ENCODE measurements at regions not wholly inside any gene's neighbourhood (a gene's known extent, or its start where the extent isn't known, plus 50 kb on each side); places are given as distances from the start of the nearest gene placed in this dataset.
"Not testable (repeated sequence)": the region's sequence is repeated elsewhere in the genome, so short reads cannot be mapped to it uniquely, and the experiment has no call there.

- DNase-seq: no peak
Observed at GRCh38 chr12:131425112-131426075, 285.5 kb upstream of the SFSWAP start.

GRCh38 chr12:131428091-131428685, 282.7 kb upstream of the SFSWAP start:
- DNase-seq: no peak

DNA sequence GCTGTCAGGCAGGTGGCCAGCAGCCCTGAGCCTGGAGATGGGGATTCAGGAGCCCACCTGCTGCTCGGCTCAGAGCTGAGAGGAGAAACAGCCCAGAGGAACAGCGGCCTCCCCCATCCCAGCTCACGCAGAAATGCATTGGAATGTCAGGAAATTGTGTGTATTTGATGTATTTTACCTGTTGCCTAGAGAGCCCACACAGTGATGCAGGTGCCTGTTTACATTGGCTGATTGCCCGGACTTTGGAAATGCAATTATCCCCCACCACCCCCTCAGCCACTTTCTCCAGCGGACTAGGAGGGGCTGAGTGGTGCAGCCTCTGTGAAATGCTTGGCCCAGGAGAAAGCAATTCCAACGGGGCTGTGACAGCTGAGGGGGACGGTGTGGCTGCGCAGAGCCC, 281.7 kb upstream of the SFSWAP start:
- not testable (repeated sequence) for DNase-seq

DNA sequence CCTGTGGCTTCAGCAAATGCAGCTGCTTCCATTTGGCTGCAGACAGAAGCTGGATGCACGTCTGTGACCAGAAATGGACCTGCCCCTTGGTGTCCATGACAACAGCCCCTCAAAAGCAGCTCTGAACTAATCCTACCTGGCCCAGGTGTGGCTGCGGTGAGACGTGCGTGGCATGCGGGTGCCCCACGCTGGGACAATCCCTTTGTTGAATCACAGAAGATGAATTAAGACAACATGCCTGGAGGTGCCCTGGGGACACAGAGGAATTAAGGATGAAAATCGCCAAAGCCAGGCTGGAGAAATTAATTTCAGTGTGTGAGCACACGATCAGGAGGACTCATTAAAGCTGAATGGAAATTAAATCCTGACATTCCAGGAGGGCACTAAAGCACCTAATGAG, 281.2 kb upstream of the SFSWAP start:
- DNase-seq: not testable (repeated sequence)

- no peak for DNase-seq
Observed at GRCh38 chr12:131430158-131430742, 280.6 kb upstream of the SFSWAP start.

GRCh38 chr12:131431126-131431655, 279.7 kb upstream of the SFSWAP start:
- DNase-seq: not testable (repeated sequence)

DNA sequence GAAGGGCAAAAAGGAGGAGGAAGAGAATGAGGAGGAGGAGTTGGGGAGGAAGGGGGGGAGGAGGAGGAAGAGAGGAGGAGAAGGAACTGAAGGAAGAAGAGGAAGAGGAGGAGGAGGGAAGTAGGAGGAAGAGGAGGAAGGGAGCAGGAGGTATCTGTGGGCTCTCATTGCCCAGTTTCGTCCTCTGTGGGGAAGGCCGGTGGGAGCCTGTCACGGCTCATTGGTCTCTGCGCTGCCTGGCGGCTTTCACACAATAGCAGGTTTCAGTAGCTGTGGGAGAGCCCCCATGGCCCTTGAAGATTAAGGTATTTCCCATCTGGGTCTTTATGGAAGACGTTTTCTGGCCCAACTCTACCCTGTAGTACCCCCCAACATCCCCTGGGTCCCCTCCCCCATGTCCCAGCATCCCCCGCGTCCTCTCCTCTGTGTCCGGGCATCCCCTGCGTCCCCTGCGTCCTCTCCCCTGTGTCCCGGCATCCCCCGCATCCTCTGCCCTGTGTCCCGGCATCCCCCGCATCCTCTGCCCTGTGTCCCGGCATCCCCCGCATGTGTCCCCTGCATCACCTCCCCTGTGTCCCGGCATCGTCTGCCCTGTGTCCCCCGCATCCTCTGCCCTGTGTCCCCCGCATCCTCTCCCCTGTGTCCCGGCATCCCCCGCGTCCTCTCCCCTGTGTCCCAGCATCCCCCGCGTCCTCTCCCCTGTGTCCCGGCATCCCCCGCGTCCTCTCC, 278.2 kb upstream of the SFSWAP start:
- DNase-seq: no peak

- DNase-seq: no peak
Observed at GRCh38 chr12:131434208-131435125, 276.4 kb upstream of the SFSWAP start.

DNA sequence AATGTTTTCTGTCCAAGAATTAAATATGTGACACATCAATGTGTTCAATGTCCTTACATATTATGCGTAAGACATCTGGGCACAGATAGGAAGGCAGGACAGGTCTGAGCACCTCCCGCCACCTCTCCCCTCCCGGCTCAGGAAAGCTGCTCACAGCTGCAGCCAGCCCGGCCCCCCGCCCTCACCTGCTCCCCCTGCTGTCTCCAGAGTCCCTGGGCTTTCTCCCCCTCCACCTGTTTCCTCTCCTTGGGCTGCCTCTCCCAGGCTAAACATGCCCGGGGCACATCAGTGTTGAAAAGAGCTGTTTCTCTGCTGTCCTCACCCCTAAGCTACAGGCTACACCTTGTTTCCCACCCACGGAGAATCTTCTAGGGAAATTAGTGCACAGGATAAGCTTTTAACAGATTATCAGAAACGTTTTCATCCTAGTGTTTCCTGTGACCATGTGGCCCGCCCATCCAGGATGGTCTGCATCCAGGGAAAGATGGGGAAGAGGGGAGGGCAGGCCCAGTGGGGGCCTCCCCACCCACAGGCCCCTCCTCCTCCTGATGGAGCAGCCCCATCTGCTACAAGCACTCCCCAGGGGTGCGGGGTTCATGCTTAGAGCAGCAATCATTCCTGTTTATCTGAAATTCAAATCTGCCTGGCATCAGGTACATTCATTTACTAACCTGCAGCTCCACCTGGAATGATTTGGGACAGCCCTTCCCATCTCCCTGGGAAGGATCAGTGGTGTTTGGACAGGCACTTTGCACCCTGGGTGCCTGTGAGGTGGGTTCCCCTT, 273.8 kb upstream of the SFSWAP start:
- no peak for DNase-seq

DNA sequence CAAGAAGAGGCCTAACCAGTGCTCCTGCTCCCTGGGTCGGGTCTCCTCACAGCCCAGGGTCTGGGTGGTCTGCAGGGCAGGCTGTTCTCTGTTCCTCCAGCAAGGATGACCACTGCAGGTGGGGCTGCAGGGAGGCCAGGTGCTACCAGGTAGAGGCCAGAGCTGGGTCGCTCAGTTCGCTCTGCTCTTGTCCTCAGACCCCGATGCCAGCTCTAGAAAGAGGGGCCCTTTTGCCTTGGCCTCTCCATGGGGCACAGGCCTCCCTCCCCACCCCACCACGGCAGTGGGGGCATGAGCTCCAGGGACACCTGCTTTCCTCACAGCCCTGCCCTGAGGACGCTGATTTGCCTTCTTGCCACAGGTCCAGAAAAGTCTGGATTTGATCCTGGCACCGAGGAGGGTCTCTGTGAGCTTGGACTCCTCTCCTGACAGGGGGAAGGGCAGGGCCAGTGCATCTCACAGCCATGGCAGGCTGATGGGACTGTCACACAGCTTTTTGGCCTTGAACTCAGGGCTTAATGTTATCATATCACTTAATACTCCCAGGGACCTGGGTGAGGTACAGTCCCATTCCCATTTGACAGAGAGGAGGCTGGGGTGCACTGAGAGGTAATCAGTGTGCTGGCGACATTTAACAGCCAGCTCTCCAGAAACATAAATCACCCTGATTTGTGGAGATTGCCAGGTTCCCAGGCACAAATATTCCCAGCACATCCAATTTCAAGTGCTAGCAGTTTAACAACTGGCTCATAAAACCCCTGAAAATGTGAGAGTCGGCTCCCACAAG, 273.0 kb upstream of the SFSWAP start:
- no peak for DNase-seq

- not testable (repeated sequence) for DNase-seq
Observed at GRCh38 chr12:131438493-131438835, 272.4 kb upstream of the SFSWAP start.

GRCh38 chr12:131438881-131439280, 272.0 kb upstream of the SFSWAP start:
- DNase-seq: no peak

DNA sequence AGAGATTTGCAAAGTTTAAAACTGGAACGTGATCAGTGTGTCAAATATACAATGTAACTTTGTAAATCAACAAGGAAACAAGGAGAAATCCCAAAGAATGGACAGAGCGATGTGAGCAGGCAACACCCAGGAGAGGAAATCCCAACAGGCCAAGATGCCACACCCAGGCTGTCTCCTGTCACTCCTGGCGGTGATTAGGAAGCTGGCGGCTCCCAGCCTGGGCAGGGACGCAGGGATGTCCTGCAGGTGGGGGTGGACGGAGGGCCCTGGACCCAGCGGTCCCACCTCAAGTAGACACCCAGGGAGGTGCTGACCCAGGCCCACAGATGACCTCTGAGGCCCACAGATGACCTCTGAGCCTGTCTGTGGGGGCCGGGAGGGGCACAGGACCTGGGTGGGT, 271.1 kb upstream of the SFSWAP start:
- not testable (repeated sequence) for DNase-seq

DNA sequence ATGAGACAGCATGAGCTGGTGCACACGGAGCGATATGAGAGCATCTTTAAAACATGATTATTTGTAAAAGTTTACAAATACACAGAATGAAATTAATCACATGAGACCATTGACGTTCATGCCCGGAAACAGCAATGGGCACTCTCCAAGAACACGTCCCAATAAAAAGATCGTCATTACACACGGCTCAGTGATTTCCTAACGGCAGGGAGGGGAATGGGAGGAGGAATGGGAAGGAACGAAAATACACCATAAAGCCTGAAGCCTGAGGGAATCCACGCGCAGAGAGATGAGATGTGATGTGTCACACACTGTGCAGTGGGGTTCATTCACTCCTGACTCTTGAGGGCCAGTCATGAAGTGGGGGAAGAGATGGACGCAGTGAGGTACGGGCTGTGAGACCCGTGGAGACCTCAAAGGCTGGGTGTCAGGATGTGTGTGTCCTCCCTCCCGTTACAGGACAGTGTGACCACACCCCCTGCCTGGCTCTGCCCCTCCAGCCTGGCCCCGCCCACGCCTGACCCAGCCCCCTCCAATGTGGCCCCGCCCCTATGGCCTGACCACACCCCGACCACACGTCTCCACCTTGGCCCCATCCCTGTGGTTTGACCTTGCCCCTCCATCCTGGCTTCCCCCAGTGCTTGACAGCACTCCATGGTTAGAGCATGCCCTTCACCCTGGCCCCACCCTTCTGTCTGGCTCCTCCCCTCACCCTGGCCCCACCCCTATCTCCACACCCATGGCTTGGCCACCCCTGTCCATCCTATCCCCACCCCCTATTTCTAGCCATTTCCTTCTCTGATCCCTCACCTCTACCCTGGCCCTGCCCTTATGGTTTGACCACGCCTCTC, 270.5 kb upstream of the SFSWAP start:
- DNase-seq: not testable (repeated sequence)

DNA sequence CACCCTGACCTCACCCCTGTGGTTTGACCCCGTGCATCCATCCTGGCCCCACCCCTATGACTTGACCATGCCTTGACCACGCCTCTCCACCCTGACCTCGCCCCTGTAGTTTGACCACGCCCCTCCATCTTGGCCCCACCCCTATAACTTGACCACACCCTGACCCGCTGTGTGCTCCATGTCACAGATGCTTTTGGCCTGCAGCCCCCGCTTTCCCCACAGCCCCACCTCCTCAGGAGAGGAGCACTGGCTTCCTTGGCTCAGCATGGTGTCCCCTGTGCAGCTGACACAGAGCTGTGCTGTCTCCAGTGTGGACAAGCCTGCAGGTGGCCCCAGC, 269.9 kb upstream of the SFSWAP start:
- no peak for DNase-seq

GRCh38 chr12:131441638-131442336, 269.1 kb upstream of the SFSWAP start:
- no peak for DNase-seq

DNA sequence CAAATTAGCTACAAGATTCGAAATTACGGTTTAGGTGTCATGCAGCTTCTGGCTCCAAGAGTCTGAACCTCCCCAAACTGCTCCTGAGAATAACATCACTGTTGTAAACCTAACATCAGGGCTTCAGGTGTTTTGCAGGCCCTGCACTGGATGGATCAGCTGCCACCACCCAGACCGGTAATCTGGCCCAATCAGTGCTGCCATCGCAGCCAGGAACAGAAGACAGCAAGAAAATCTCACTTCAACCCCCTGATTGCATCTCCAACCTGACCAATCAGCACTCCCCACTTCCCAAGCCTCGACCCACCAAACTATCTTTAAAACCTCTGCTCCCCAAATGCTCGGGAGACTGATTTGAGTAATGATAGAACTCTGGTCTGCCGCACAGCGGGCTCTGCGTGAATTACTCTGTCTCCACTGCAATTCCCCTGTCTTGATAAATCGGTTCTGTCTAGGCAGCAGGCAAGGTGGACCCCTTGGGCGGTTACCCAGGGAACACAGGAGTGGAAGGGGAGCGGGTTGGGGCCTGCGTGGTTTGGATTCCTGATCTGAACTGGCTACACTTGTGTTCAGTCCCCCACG, 268.5 kb upstream of the SFSWAP start:
- DNase-seq: no peak
